MG63 (cell line): ENCODE measurements at regions not wholly inside any gene's neighbourhood (a gene's known extent, or its start where the extent isn't known, plus 50 kb on each side); places are given as distances from the start of the nearest gene placed in this dataset.
"Not testable (repeated sequence)": the region's sequence is repeated elsewhere in the genome, so short reads cannot be mapped to it uniquely, and the experiment has no call there.

Experiments used
- DNase-seq: peaks from one replicate; pipeline ENCODE4 v3.0.0-alpha.2; 2020
- H3K27me3 ChIP-seq: fragments of 250-450 bp; sonication (Bioruptor Pico); 2 replicates; pipeline ENCODE4 v1.5.1; 2020; ENCODE audit warnings: mild to moderate bottlenecking, moderate library complexity
- H3K36me3 ChIP-seq: fragments of 250-450 bp; sonication (Bioruptor Pico); 2 replicates; pipeline ENCODE4 v1.5.1; 2020; ENCODE audit warnings: mild to moderate bottlenecking, moderate library complexity
- H3K4me3 ChIP-seq: fragments of 250-450 bp; sonication (Bioruptor Pico); 2 replicates; pipeline ENCODE4 v1.5.1; 2020; ENCODE audit warnings: mild to moderate bottlenecking, moderate library complexity
- H3K9me3 ChIP-seq: fragments of 250-450 bp; sonication (Bioruptor Pico); 2 replicates; pipeline ENCODE4 v1.5.1; 2020; ENCODE audit warnings: mild to moderate bottlenecking, moderate library complexity

GRCh38 chr9:1882711-1883403 is 132.3 kb upstream of the SMARCA2 start:
- no peak for DNase-seq
- H3K27me3 ChIP-seq, result no peaks in the 10 kb centered on the region
- no peak overlapping the region for H3K4me3 ChIP-seq
- no peaks in the 10 kb centered on the region for H3K9me3 ChIP-seq
- no peaks in the 10 kb centered on the region for H3K36me3 ChIP-seq

- Histone ChIP-seq H3K4me3 (no peak overlapping the region), H3K36me3 (no peaks in the 10 kb centered on the region), H3K27me3 (no peaks in the 10 kb centered on the region), H3K9me3 (no peaks in the 10 kb centered on the region)
- no peak for DNase-seq
These were observed 124.9 kb upstream of the SMARCA2 start for GRCh38 chr9:1890201-1890600.

GRCh38 chr9:1890816-1891215 is 124.3 kb upstream of the SMARCA2 start:
- no peaks in the 10 kb centered on the region for H3K27me3 ChIP-seq
- peak; percentile 65 for DNase-seq
- H3K36me3 ChIP-seq, result no peaks in the 10 kb centered on the region
- H3K9me3 ChIP-seq, result no peaks in the 10 kb centered on the region
- H3K4me3 ChIP-seq, result no peak overlapping the region

- H3K36me3 ChIP-seq, DNase-seq, H3K4me3 ChIP-seq, H3K27me3 ChIP-seq, H3K9me3 ChIP-seq: not testable (repeated sequence)
These were observed 112.0 kb upstream of the SMARCA2 start for GRCh38 chr9:1903080-1903704.

- no peak for DNase-seq
- H3K36me3 ChIP-seq, result no peaks in the 10 kb centered on the region
- H3K4me3 ChIP-seq, result no peak overlapping the region
- H3K9me3 ChIP-seq, result no peaks in the 10 kb centered on the region; the same call in 1 of the 2 replicates
- H3K27me3 ChIP-seq, result no peaks in the 10 kb centered on the region
These were observed 107.7 kb upstream of the SMARCA2 start for GRCh38 chr9:1907465-1907864.

GRCh38 chr9:1909322-1909721 is 105.8 kb upstream of the SMARCA2 start:
- no peak overlapping the region for H3K4me3 ChIP-seq
- H3K36me3 ChIP-seq, result no peaks in the 10 kb centered on the region

GRCh38 chr9:1910269-1910811 is 104.8 kb upstream of the SMARCA2 start:
- no peaks in the 10 kb centered on the region for H3K9me3 ChIP-seq
- no peak for DNase-seq
- no peaks in the 10 kb centered on the region for H3K27me3 ChIP-seq
- H3K36me3 ChIP-seq, result no peaks in the 10 kb centered on the region
- H3K4me3 ChIP-seq, result no peak overlapping the region

More at GRCh38 chr9:1909322-1909721, 105.8 kb upstream of the SMARCA2 start:
- no peak for DNase-seq
- H3K9me3 ChIP-seq, result no peaks in the 10 kb centered on the region
- H3K27me3 ChIP-seq, result no peaks in the 10 kb centered on the region

- H3K4me3 ChIP-seq, result no peak overlapping the region
- H3K27me3 ChIP-seq, result no peaks in the 10 kb centered on the region
- H3K9me3 ChIP-seq, result no peaks in the 10 kb centered on the region
- no peak for DNase-seq
- no peaks in the 10 kb centered on the region for H3K36me3 ChIP-seq
These were observed 101.4 kb upstream of the SMARCA2 start for GRCh38 chr9:1913631-1914330.

GRCh38 chr9:1916095-1916494 is 99.1 kb upstream of the SMARCA2 start:
- no peaks in the 10 kb centered on the region for H3K9me3 ChIP-seq
- no peaks in the 10 kb centered on the region for H3K36me3 ChIP-seq
- DNase-seq, result no peak
- no peaks in the 10 kb centered on the region for H3K27me3 ChIP-seq
- peak overlapping the region; percentile 49 for H3K4me3 ChIP-seq

- Histone ChIP-seq H3K27me3 (no peaks in the 10 kb centered on the region), H3K9me3 (no peaks in the 10 kb centered on the region), H3K36me3 (no peaks in the 10 kb centered on the region), H3K4me3 (peak overlapping the region; percentile 49)
- DNase-seq, result peak; percentile 4
These were observed 98.5 kb upstream of the SMARCA2 start for GRCh38 chr9:1916655-1917054.

GRCh38 chr9:1917396-1917935 is 97.7 kb upstream of the SMARCA2 start:
- Histone ChIP-seq H3K4me3 (no peak overlapping the region), H3K9me3 (no peaks in the 10 kb centered on the region), H3K36me3 (no peaks in the 10 kb centered on the region), H3K27me3 (no peaks in the 10 kb centered on the region)
- DNase-seq, result no peak

- DNase-seq, result no peak
- H3K36me3 ChIP-seq, result no peaks in the 10 kb centered on the region
- no peaks in the 10 kb centered on the region for H3K27me3 ChIP-seq
- no peak overlapping the region for H3K4me3 ChIP-seq
- no peaks in the 10 kb centered on the region for H3K9me3 ChIP-seq
These were observed 97.0 kb upstream of the SMARCA2 start for GRCh38 chr9:1918108-1918507.

- Histone ChIP-seq H3K27me3 (no peaks in the 10 kb centered on the region), H3K36me3 (no peaks in the 10 kb centered on the region)
- no peak for DNase-seq
These were observed 96.5 kb upstream of the SMARCA2 start for GRCh38 chr9:1918622-1919021.

GRCh38 chr9:1919229-1919628 is 95.9 kb upstream of the SMARCA2 start:
- DNase-seq, result no peak
- Histone ChIP-seq H3K4me3 (no peak overlapping the region), H3K36me3 (no peaks in the 10 kb centered on the region), H3K27me3 (no peaks in the 10 kb centered on the region), H3K9me3 (no peaks in the 10 kb centered on the region)

More at GRCh38 chr9:1918622-1919021, 96.5 kb upstream of the SMARCA2 start:
- Histone ChIP-seq H3K4me3 (no peak overlapping the region), H3K9me3 (no peaks in the 10 kb centered on the region)

GRCh38 chr9:1920386-1920785 is 94.8 kb upstream of the SMARCA2 start:
- H3K9me3 ChIP-seq, result no peaks in the 10 kb centered on the region
- no peak for DNase-seq
- no peaks in the 10 kb centered on the region for H3K36me3 ChIP-seq
- no peaks in the 10 kb centered on the region for H3K27me3 ChIP-seq
- no peak overlapping the region for H3K4me3 ChIP-seq

- H3K9me3 ChIP-seq, result no peaks in the 10 kb centered on the region
- H3K36me3 ChIP-seq, result no peaks in the 10 kb centered on the region
- H3K27me3 ChIP-seq, result no peaks in the 10 kb centered on the region
- no peak for DNase-seq
- H3K4me3 ChIP-seq, result no peak overlapping the region
These were observed 93.1 kb upstream of the SMARCA2 start for GRCh38 chr9:1922026-1922425.

- H3K36me3 ChIP-seq, result no peaks in the 10 kb centered on the region
- H3K4me3 ChIP-seq, result no peak overlapping the region
- H3K27me3 ChIP-seq, result no peaks in the 10 kb centered on the region
- H3K9me3 ChIP-seq, result no peaks in the 10 kb centered on the region
- DNase-seq, result no peak
These were observed 87.6 kb upstream of the SMARCA2 start for GRCh38 chr9:1927546-1927945.
